ENCODE measurements at regions not wholly inside any gene's neighbourhood (a gene's known extent, or its start where the extent isn't known, plus 50 kb on each side); places are given as distances from the start of the nearest gene placed in this dataset.
"Not testable (repeated sequence)": the region's sequence is repeated elsewhere in the genome, so short reads cannot be mapped to it uniquely, and the experiment has no call there.

GRCh38 chr2:226115102-226115831, 684.4 kb downstream of the IRS1 start:
- no peak for DNase-seq

GRCh38 chr2:226114436-226114835, 685.2 kb downstream of the IRS1 start:
- DNase-seq, result no peak

GRCh38 chr2:226098861-226099745, 699.6 kb downstream of the NYAP2 start:
- no peak for DNase-seq

- no peak for DNase-seq
These were observed 695.5 kb downstream of the NYAP2 start for GRCh38 chr2:226095058-226095457.

GRCh38 chr2:226093364-226093763, 693.9 kb downstream of the NYAP2 start:
- DNase-seq, result no peak

GRCh38 chr2:226088366-226088674, 688.8 kb downstream of the NYAP2 start:
- no peak for DNase-seq

GRCh38 chr2:226087505-226088365, 688.2 kb downstream of the NYAP2 start:
- no peak for DNase-seq

GRCh38 chr2:226087051-226087450, 687.5 kb downstream of the NYAP2 start:
- DNase-seq, result no peak

- DNase-seq, result no peak
These were observed 686.7 kb downstream of the NYAP2 start for GRCh38 chr2:226086190-226086589.

- DNase-seq, result not testable (repeated sequence)
These were observed 685.9 kb downstream of the NYAP2 start for GRCh38 chr2:226085425-226085824.

- DNase-seq, result no peak
These were observed 680.8 kb downstream of the NYAP2 start for GRCh38 chr2:226080334-226080733.

- DNase-seq, result no peak
These were observed 680.2 kb downstream of the NYAP2 start for GRCh38 chr2:226079671-226080181.

GRCh38 chr2:226079196-226079595, 679.7 kb downstream of the NYAP2 start:
- no peak for DNase-seq

- no peak for DNase-seq
These were observed 679.2 kb downstream of the NYAP2 start for GRCh38 chr2:226078666-226079065.

- no peak for DNase-seq
These were observed 678.3 kb downstream of the NYAP2 start for GRCh38 chr2:226077841-226078240.

- DNase-seq, result no peak
These were observed 677.5 kb downstream of the NYAP2 start for GRCh38 chr2:226077031-226077430.

- DNase-seq, result no peak
These were observed 677.0 kb downstream of the NYAP2 start for GRCh38 chr2:226076529-226076928.

GRCh38 chr2:226074391-226074790, 674.9 kb downstream of the NYAP2 start:
- no peak for DNase-seq

- DNase-seq, result no peak
These were observed 674.1 kb downstream of the NYAP2 start for GRCh38 chr2:226073496-226074160.

GRCh38 chr2:226066873-226067272, 667.4 kb downstream of the NYAP2 start:
- no peak for DNase-seq

GRCh38 chr2:226066391-226066790, 666.9 kb downstream of the NYAP2 start:
- no peak for DNase-seq

GRCh38 chr2:226064932-226065570, 665.5 kb downstream of the NYAP2 start:
- DNase-seq, result no peak
